Activated CD8-positive, alpha-beta T cell treated with anti-CD3 and anti-CD28 coated beads for 36 hours (primary cell): ENCODE measurements at regions not wholly inside any gene's neighbourhood (a gene's known extent, or its start where the extent isn't known, plus 50 kb on each side); places are given as distances from the start of the nearest gene placed in this dataset.
"Not testable (repeated sequence)": the region's sequence is repeated elsewhere in the genome, so short reads cannot be mapped to it uniquely, and the experiment has no call there.

Experiments used
- ATAC-seq: fragments of 200-7000 bp; cut with Tn5 transposase; one replicate; pipeline ENCODE4 v1.10.0; 2021; ENCODE audit warnings: mild to moderate bottlenecking, moderate library complexity
- CTCF ChIA-PET: fragments of 350-600 bp; sonication (Branson Sonifier 250); formaldehyde crosslinking; loops from one replicate; lab custom pipeline; 2021; ENCODE audit warnings: antibody characterized with exemption; lab: Charles Lee
- POLR2A ChIA-PET: fragments of 350-600 bp; sonication (Branson Sonifier 250); formaldehyde crosslinking; loops from one replicate; lab custom pipeline; 2021; ENCODE audit warnings: antibody characterized with exemption; lab: Charles Lee
- DNase-seq: peaks from one replicate; pipeline ENCODE4 v3.0.0-alpha.2; 2020
- H3K27ac Mint-ChIP-seq: one replicate; pipeline ENCODE4 v1.8.0; 2021; ENCODE audit warnings: mild to moderate bottlenecking, mixed read lengths
- H3K27me3 Mint-ChIP-seq: one replicate; pipeline ENCODE4 v1.8.0; 2021; ENCODE audit warnings: mixed read lengths
- H3K36me3 Mint-ChIP-seq: one replicate; pipeline ENCODE4 v1.8.0; 2021; ENCODE audit warnings: low read depth, mixed read lengths
- H3K4me1 Mint-ChIP-seq: one replicate; pipeline ENCODE4 v1.8.0; 2021; ENCODE audit warnings: low read depth, mixed read lengths
- H3K4me3 Mint-ChIP-seq: one replicate; pipeline ENCODE4 v1.8.0; 2021; ENCODE audit warnings: mild to moderate bottlenecking, moderate library complexity, mixed read lengths
- H3K9me3 Mint-ChIP-seq: one replicate; pipeline ENCODE4 v1.8.0; 2021; ENCODE audit warnings: mixed read lengths
- CTCF ChIP-seq: fragments of 200-600 bp; IDR thresholded peaks from one replicate; pipeline ENCODE4 v1.8.0; 2022; ENCODE audit warnings: antibody characterized with exemption, mild to moderate bottlenecking
- intact Hi-C: fragments of 100-400 bp; cut with micrococcal nuclease; formaldehyde crosslinking; loops from one replicate; pipeline ENCODE4 v1.10.0; 2022

DNA sequence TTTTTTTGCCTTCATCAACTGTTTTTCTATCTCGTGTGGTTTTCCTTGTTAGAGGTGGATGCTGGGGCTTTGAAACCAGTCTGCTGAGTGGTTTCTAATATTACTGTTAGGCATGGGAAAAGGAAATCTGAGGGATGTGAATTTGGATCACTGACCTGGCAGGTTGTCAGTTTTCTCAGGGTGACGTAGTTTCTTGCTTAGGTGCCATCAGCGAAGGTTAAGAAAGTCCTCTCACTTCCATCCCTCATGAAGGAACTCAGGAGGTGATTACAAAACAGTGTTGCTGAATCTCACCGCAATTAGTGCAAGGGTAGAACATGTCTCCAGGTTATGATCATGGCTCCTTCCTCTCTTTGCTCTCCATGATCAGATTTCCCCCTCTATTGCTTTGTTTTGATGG, 135.9 kb downstream of the SOX4 start:
- CTCF ChIA-PET: no interaction called here

GRCh38 chr6:21730533-21730932, 137.0 kb downstream of the SOX4 start:
- no peaks in the 10 kb centered on the region for H3K4me1 Mint-ChIP-seq
- H3K4me3 Mint-ChIP-seq: no peak overlapping the region
- POLR2A ChIA-PET: no interaction called here
- H3K9me3 Mint-ChIP-seq: no peaks in the 10 kb centered on the region
- ATAC-seq: no peak
- H3K27ac Mint-ChIP-seq: no peak overlapping the region
- TF ChIP-seq CTCF: no peak
- CTCF ChIA-PET: no interaction called here
- intact Hi-C loops: no loop called here
- peaks cover 3% of the 10 kb centered on the region for H3K27me3 Mint-ChIP-seq
- no peak for DNase-seq
- H3K36me3 Mint-ChIP-seq: no peaks in the 10 kb centered on the region

More for the DNA sequence above, 135.9 kb downstream of the SOX4 start:
- H3K4me3 Mint-ChIP-seq: no peak overlapping the region
- no peak for TF ChIP-seq CTCF
- peaks cover 2% of the 10 kb centered on the region for H3K27me3 Mint-ChIP-seq
- DNase-seq: no peak
- H3K9me3 Mint-ChIP-seq: no peaks in the 10 kb centered on the region
- no peaks in the 10 kb centered on the region for H3K36me3 Mint-ChIP-seq
- intact Hi-C loops: no loop called here
- ATAC-seq: no peak
- POLR2A ChIA-PET: no interaction called here
- no peak overlapping the region for H3K27ac Mint-ChIP-seq
- H3K4me1 Mint-ChIP-seq: no peaks in the 10 kb centered on the region

DNA sequence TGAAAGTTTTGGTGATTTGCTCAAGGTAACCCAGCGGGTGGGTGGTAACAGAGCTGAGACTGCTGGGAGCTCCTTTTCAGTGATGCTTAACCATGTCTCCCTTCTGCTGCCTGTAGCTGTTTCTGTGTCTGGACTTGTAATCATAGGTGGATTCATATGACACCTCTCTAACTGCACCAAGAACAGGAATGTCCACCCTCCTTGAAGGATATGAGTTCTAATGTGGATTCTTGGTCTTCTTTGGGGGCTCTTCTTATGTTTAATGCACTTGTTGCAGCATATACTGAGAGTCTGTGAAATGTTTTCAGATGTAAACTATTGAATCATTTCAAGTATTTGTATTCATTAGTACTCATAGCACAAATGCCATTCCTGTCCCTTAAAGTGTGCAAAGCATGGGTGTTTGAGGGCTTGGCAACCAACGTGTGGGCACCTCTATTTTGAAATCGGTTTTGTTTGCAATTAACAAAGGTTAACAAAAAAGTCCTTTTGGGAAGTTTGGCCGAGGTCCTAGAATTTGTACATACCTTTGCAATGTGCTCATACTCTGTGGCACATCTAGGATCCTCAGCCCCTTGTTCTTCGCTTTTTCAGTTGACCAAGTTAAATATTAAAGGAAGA, 138.0 kb downstream of the SOX4 start:
- H3K4me3 Mint-ChIP-seq: no peak overlapping the region
- TF ChIP-seq CTCF: no peak
- no peaks in the 10 kb centered on the region for H3K36me3 Mint-ChIP-seq
- ChIA-PET POLR2A (no interaction called here), CTCF (no interaction called here)
- H3K4me1 Mint-ChIP-seq: peaks cover 1% of the 10 kb centered on the region
- peaks cover 8% of the 10 kb centered on the region for H3K27me3 Mint-ChIP-seq
- DNase-seq (no peak), ATAC-seq (no peak)
- intact Hi-C loops: no loop called here
- no peaks in the 10 kb centered on the region for H3K9me3 Mint-ChIP-seq
- no peak overlapping the region for H3K27ac Mint-ChIP-seq

GRCh38 chr6:21732032-21732730, 138.6 kb downstream of the SOX4 start:
- H3K36me3 Mint-ChIP-seq, intact Hi-C loops, CTCF ChIA-PET, DNase-seq, H3K27me3 Mint-ChIP-seq, H3K4me3 Mint-ChIP-seq, H3K27ac Mint-ChIP-seq, POLR2A ChIA-PET, H3K9me3 Mint-ChIP-seq, ATAC-seq, H3K4me1 Mint-ChIP-seq: not testable (repeated sequence)

DNA sequence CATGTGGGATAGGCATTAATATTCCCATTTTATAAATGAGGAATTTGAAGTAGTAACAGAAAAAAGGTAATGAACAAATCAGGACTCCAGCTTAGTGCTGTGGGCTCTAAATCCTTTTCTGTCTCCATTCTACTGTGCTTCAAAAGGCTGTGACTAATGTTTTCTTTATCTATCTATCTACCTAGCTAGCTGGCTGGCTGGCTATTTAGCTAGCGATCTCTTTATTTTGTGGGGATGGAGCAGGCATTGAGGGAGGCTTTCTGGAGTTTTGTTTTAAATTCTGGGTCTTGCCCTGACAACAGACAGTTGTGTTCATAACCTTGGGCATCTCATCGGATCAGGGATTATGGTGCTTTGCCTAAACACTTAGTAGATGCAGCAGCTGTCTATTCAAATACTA, 139.2 kb downstream of the SOX4 start:
- peaks cover 8% of the 10 kb centered on the region for H3K27me3 Mint-ChIP-seq
- no peak for DNase-seq
- ATAC-seq: no peak
- H3K36me3 Mint-ChIP-seq: no peaks in the 10 kb centered on the region
- H3K4me1 Mint-ChIP-seq: peaks cover 5% of the 10 kb centered on the region
- POLR2A ChIA-PET: no interaction called here
- no peak overlapping the region for H3K4me3 Mint-ChIP-seq
- no peak overlapping the region for H3K27ac Mint-ChIP-seq
- intact Hi-C loops: no loop called here
- TF ChIP-seq CTCF: no peak
- CTCF ChIA-PET: no interaction called here
- H3K9me3 Mint-ChIP-seq: no peaks in the 10 kb centered on the region
